HEK293 (cell line): ENCODE measurements at regions not wholly inside any gene's neighbourhood (a gene's known extent, or its start where the extent isn't known, plus 50 kb on each side); places are given as distances from the start of the nearest gene placed in this dataset.
A peak's percentile ranks its signal among the peaks of the same experiment; 100 is the strongest.

Source experiments
- CTCF ChIA-PET: fragments of 350-600 bp; formaldehyde crosslinking; extraction: SDS; loops from one replicate; lab custom pipeline; 2021; ENCODE audit warnings: antibody characterized with exemption; lab: Yijun Ruan, JAX
- POLR2A ChIA-PET: fragments of 300-600 bp; formaldehyde crosslinking; extraction: SDS; loops from one replicate; lab custom pipeline; 2020; ENCODE audit warnings: antibody characterized with exemption, inconsistent platforms; lab: Yijun Ruan, JAX
- H3K27ac ChIP-seq: fragments of 200-500 bp; sonication (Bioruptor generic); 2 replicates; pipeline ENCODE4 v1.5.1; 2014; ENCODE audit warnings: low read depth, low read length, control low read depth, inconsistent platforms; ENCODE audit errors: extremely low read depth
- H3K36me3 ChIP-seq, 2 experiments: fragments of 200-500 bp in 1 of 2; sonication (Bioruptor generic) in 1 of 2; 1 replicate in 1 of 2; 2 replicates in 1 of 2; pipeline ENCODE4 v1.5.1; 2014 to 2017; ENCODE audit warnings: inconsistent platforms in 2 of 2, low read length in 2 of 2; ENCODE audit not compliant: control insufficient read depth in 2 of 2, insufficient read depth in 1 of 2
- H3K4me1 ChIP-seq: fragments of 200-500 bp; sonication (Bioruptor generic); 2 replicates; pipeline ENCODE4 v1.5.1; 2014; ENCODE audit warnings: mild to moderate bottlenecking, low read length, inconsistent platforms; ENCODE audit not compliant: control insufficient read depth, insufficient read depth
- H3K4me3 ChIP-seq: 2 replicates; pipeline ENCODE4 v1.5.1; 2011; ENCODE audit warnings: low read depth, mild to moderate bottlenecking, control low read depth, low read length, moderate library complexity
- H3K9me3 ChIP-seq: fragments of 200-500 bp; sonication (Bioruptor generic); 2 replicates; pipeline ENCODE4 v1.5.1; 2014; ENCODE audit warnings: low read depth, low read length, inconsistent platforms; ENCODE audit not compliant: control insufficient read depth, insufficient read depth
- BCL6B ChIP-seq: fragments of 450-650 bp; formaldehyde crosslinking; IDR thresholded peaks from 2 replicates; pipeline ENCODE4 v1.5.1; 2017; ENCODE audit warnings: missing biosample characterization, missing genetic modification characterization
- GLIS1 ChIP-seq: fragments of 450-650 bp; formaldehyde crosslinking; IDR thresholded peaks from 2 replicates; pipeline ENCODE4 v1.5.1; 2016; ENCODE audit warnings: missing biosample characterization, missing genetic modification characterization
- HOXA7 ChIP-seq: sonication (generic); formaldehyde crosslinking; IDR thresholded peaks from 2 replicates; pipeline ENCODE4 v1.8.1; 2022; ENCODE audit warnings: missing genetic modification reagents, borderline replicate concordance
- KLF10 ChIP-seq: fragments of 450-650 bp; IDR thresholded peaks from 2 replicates; pipeline ENCODE4 v1.5.1; 2018; ENCODE audit warnings: missing biosample characterization, mild to moderate bottlenecking, missing genetic modification characterization
- PRDM10 ChIP-seq: fragments of 450-650 bp; formaldehyde crosslinking; IDR thresholded peaks from 2 replicates; pipeline ENCODE4 v1.5.1; 2016; ENCODE audit warnings: missing biosample characterization, missing genetic modification characterization
- SCRT1 ChIP-seq: fragments of 450-650 bp; formaldehyde crosslinking; IDR thresholded peaks from 2 replicates; pipeline ENCODE4 v1.5.1; 2016; ENCODE audit warnings: missing biosample characterization, missing genetic modification characterization, borderline replicate concordance
- TCF7L2 ChIP-seq: IDR thresholded peaks from 2 replicates; pipeline ENCODE4 v1.6.1; 2011; ENCODE audit warnings: low read depth, mild to moderate bottlenecking, inconsistent platforms, low read length, moderate library complexity, borderline replicate concordance
- ZBTB6 ChIP-seq: fragments of 450-650 bp; formaldehyde crosslinking; IDR thresholded peaks from 2 replicates; pipeline ENCODE4 v1.5.1; 2017; ENCODE audit warnings: missing biosample characterization, missing genetic modification characterization
- ZNF148 ChIP-seq: fragments of 450-650 bp; formaldehyde crosslinking; IDR thresholded peaks from 2 replicates; pipeline ENCODE4 v1.5.0; 2017; ENCODE audit warnings: missing biosample characterization, missing genetic modification characterization, borderline replicate concordance
- ZNF302 ChIP-seq: fragments of 450-650 bp; formaldehyde crosslinking; IDR thresholded peaks from 2 replicates; pipeline ENCODE4 v1.5.1; 2016; ENCODE audit warnings: missing biosample characterization, missing genetic modification characterization, low read depth
- ZNF433 ChIP-seq: fragments of 450-650 bp; formaldehyde crosslinking; IDR thresholded peaks from 2 replicates; pipeline ENCODE4 v1.5.1; 2016; ENCODE audit warnings: missing biosample characterization, missing genetic modification characterization, low read depth
- ZNF549 ChIP-seq: fragments of 450-650 bp; IDR thresholded peaks from 2 replicates; pipeline ENCODE4 v1.5.1; 2018; ENCODE audit warnings: missing biosample characterization, missing genetic modification characterization, mild to moderate bottlenecking, inconsistent platforms, moderate library complexity
- ZNF555 ChIP-seq: fragments of 450-650 bp; formaldehyde crosslinking; conservative IDR thresholded peaks from 2 replicates; pipeline ENCODE4 v1.5.1; 2017; ENCODE audit warnings: missing biosample characterization, mild to moderate bottlenecking, missing genetic modification characterization, inconsistent platforms
- ZNF561 ChIP-seq: fragments of 450-650 bp; IDR thresholded peaks from 2 replicates; pipeline ENCODE4 v1.5.1; 2018; ENCODE audit warnings: missing biosample characterization, missing genetic modification characterization, borderline replicate concordance
- ZNF654 ChIP-seq: fragments of 450-650 bp; formaldehyde crosslinking; IDR thresholded peaks from 2 replicates; pipeline ENCODE4 v1.5.1; 2016; ENCODE audit warnings: low read depth, missing biosample characterization, missing genetic modification characterization
- ZNF692 ChIP-seq: fragments of 450-650 bp; formaldehyde crosslinking; IDR thresholded peaks from 2 replicates; pipeline ENCODE4 v1.5.1; 2016; ENCODE audit warnings: missing biosample characterization, missing genetic modification characterization
- ZSCAN30 ChIP-seq: fragments of 450-650 bp; IDR thresholded peaks from 2 replicates; pipeline ENCODE4 v1.5.1; 2018; ENCODE audit warnings: missing biosample characterization, mild to moderate bottlenecking, missing genetic modification characterization, moderate library complexity

- TF ChIP-seq ZSCAN30 (tag by site-specific recombination), result no peak
- TF ChIP-seq ZBTB6 (tag by site-specific recombination), result no peak
- no peak for TF ChIP-seq KLF10 (tag by site-specific recombination)
- TF ChIP-seq BCL6B (tag by site-specific recombination), result no peak
- TF ChIP-seq GLIS1 (tag by site-specific recombination), result no peak
- TF ChIP-seq TCF7L2, result no peak
- no peak for TF ChIP-seq HOXA7 (CRISPR knock-in tag)
- no peak for TF ChIP-seq ZNF561 (tag by site-specific recombination)
- no peak for TF ChIP-seq ZNF148 (tag by site-specific recombination)
- no peak for TF ChIP-seq PRDM10
- TF ChIP-seq ZNF433 (tag by site-specific recombination), result no peak
- TF ChIP-seq ZNF654 (tag by site-specific recombination), result no peak
- no peak for TF ChIP-seq ZNF302 (tag by site-specific recombination)
- Histone ChIP-seq H3K9me3 (no peaks in the 10 kb centered on the region), H3K4me1 (no peaks in the 10 kb centered on the region), H3K27ac (no peak overlapping the region), H3K4me3 (no peak overlapping the region), H3K36me3 (no peaks in the 10 kb centered on the region)
- ChIA-PET POLR2A (no interaction called here), CTCF (no interaction called here)
Measured at GRCh38 chr5:77843570-77844372, 67.6 kb upstream of the TBCA start.

GRCh38 chr5:77842243-77842642 lies 66.1 kb upstream of the TBCA start:
- Histone ChIP-seq H3K9me3 (no peaks in the 10 kb centered on the region), H3K4me1 (no peaks in the 10 kb centered on the region), H3K27ac (no peak overlapping the region), H3K36me3 (no peaks in the 10 kb centered on the region), H3K4me3 (no peak overlapping the region)
- POLR2A ChIA-PET, result no interaction called here
- CTCF ChIA-PET, result interaction anchor here (0.7 kb wide), 1 partner anchor 219 kb away, joined by 3 read pairs; no protein-coding TSS in a partner anchor
- TF ChIP-seq BCL6B (tag by site-specific recombination), result peak; percentile 55; the same call in 1 of the 2 replicates
- TF ChIP-seq ZNF549, result no peak
- 0 out of 2 replicates have a peak, but pooled peaks have one; percentile 13 for TF ChIP-seq ZNF692 (tag by site-specific recombination)
- no peak for TF ChIP-seq SCRT1 (tag by site-specific recombination)
- TF ChIP-seq PRDM10, result no peak
- TF ChIP-seq ZNF555 (tag by site-specific recombination), result no peak
